LHCN-M2 (cell line): ENCODE measurements at regions not wholly inside any gene's neighbourhood (a gene's known extent, or its start where the extent isn't known, plus 50 kb on each side); places are given as distances from the start of the nearest gene placed in this dataset.

ENCODE experiments used
- DNase-seq: peaks from one replicate; pipeline ENCODE4 v3.0.0-alpha.2; 2012; ENCODE audit warnings: low read depth

DNA sequence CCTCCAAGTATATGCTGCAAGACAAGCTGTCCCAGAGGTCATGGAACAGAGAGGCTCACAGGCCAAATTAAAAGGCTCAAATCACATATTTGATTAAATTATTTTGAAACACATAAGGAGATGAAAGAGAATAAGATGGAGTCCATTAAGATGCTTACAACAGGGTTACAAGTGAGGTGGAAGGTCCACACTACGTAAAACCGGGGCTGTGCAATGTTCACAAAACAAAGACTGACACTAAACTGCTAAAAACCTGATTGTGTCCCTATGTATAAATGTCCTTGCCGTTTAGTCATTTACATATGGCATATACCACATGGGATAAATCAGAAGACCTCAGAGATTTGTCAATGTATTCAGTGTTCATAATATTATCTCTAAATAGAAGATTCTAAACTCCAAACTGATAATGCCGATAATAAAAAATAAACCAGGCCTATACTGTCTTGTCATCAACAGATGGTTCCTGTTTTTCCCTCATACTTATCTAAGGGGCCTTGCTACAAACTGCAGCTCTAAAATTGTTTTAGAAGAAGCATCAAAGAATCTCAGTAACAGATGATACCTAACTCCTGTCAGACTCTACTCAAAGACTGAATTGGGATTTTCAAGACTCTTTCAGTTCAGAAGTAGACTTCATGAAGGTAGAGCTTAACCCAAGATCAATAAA, 51.8 kb upstream of the RIPOR2 start:
- no peak for DNase-seq

DNA sequence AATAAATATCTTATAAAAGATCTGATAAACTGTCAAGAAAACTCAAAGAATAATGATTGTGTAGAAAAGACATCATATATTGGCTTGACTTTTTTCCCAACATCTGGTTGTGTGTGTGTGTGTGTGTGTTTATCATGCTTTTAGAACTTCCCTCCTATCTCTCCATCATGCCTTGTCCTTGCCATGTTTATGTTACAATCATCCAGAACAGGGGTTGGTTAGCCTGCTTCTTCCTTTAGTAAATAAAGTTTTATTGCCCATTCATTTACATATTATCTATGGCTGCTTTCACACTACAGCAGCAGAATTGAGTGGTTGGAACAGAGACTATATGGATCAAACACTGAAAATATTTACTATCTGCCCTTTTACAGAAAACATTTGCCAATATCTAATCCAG, 52.8 kb upstream of the RIPOR2 start:
- DNase-seq, result no peak

DNA sequence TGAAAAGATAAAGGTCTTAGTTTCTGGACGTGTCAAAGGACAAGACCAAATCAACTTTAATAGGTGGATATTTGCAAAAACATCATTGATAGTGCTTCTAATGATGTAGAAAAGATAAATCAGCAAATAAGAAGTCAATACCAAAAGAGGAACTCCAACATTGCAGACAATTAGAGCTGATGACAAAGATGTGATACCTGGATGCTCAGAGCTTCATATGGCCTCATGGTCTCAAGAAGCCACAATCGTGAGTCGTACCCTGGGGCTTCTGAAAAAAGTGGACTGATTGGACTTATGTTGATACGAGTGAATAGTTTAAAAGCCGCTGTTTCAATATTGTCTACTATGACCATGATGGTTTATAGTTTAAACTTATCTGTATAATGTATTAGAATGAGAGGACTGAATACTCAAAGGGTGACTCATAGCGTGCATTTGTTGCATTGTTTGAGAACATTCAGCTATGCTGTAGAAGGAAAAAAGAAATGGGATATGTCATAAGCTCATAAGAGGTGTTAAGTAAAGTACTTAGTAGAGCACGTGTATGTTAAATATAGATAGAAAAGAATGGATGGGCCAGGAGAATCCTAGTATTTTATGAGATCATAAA, 54.6 kb upstream of the RIPOR2 start:
- DNase-seq, result peak; percentile 39

- no peak for DNase-seq
These were observed 55.4 kb upstream of the RIPOR2 start for GRCh38 chr6:24990944-24991809.

- DNase-seq, result peak; percentile 69
These were observed 56.2 kb upstream of the RIPOR2 start for GRCh38 chr6:24991810-24992467.

GRCh38 chr6:24994812-24995211, 59.1 kb upstream of the RIPOR2 start:
- DNase-seq, result no peak

DNA sequence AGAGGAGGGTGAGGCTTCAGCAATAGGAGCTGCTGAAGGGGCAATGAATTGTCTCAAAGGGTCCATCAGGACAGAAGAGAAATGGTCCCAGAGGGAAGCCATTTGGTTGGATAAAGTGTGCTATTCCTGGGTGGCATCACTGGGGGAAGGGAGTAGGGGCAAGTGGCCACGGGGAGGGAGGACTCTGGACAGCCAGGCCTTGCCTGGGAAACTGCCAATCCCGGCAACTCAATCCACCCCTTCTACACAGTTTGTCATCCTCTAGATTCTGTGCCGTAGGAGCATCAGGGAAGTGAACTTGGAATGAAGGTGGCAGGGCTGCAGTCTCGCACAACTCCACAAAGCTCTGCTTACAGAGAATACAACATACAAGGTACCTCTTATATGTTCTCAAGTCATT, 59.5 kb upstream of the RIPOR2 start:
- DNase-seq, result no peak

- no peak for DNase-seq
These were observed 60.6 kb upstream of the RIPOR2 start for GRCh38 chr6:24996269-24996836.

GRCh38 chr6:24997231-24997630, 61.5 kb upstream of the RIPOR2 start:
- no peak for DNase-seq

- no peak for DNase-seq
These were observed 62.1 kb upstream of the RIPOR2 start for GRCh38 chr6:24997905-24998304.

GRCh38 chr6:25002326-25003091, 66.7 kb upstream of the RIPOR2 start:
- no peak for DNase-seq

GRCh38 chr6:25004357-25004756, 68.6 kb upstream of the RIPOR2 start:
- no peak for DNase-seq

- DNase-seq, result no peak
These were observed 69.2 kb upstream of the RIPOR2 start for GRCh38 chr6:25005010-25005409.

- no peak for DNase-seq
These were observed 70.3 kb upstream of the RIPOR2 start for GRCh38 chr6:25006075-25006474.

GRCh38 chr6:25006565-25007001, 70.8 kb upstream of the RIPOR2 start:
- DNase-seq, result peak; percentile 83

- DNase-seq, result no peak
These were observed 71.5 kb upstream of the RIPOR2 start for GRCh38 chr6:25007269-25007699.

DNA sequence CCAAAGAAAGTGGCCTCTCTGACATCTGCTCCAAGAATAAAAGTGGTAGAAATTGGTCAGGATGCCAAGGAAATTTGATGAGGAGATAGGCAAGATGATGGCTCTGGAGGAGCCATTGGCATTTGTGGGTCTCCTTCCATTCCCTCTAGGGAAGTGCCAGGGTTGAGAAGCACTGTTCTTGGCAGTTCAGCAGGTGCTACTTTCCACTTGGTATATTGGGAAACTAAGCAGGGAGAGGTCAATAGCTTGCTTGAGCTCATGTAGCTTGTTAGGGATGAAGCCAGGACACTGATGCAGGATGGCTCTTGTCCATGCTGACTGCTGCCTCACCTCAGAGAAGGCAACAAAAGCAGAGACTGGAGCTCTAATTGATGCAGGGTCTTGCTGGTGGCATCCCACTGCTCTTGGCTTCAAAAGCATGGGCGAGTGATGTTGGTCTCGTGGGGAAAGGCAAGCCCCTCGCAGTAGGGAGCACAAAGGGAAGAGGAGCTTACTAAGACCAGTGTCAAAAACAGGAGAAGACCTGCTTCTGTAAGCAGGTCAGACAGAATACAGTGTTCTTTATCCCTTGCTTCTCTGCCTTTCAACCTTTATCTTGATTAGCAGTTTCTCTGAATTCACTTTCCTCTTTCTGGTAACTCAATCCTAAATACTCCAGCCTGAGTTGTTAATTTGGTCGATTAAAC, 73.1 kb upstream of the RIPOR2 start:
- no peak for DNase-seq

GRCh38 chr6:25009393-25009710, 73.6 kb upstream of the RIPOR2 start:
- DNase-seq, result no peak

- no peak for DNase-seq
These were observed 74.4 kb upstream of the RIPOR2 start for GRCh38 chr6:25010176-25010575.

- peak; percentile 41 for DNase-seq
These were observed 75.3 kb upstream of the RIPOR2 start for GRCh38 chr6:25010902-25011625.
